Transverse colon (tissue), 4 donors: ENCODE measurements at regions not wholly inside any gene's neighbourhood (a gene's known extent, or its start where the extent isn't known, plus 50 kb on each side); places are given as distances from the start of the nearest gene placed in this dataset.

Source experiments
- CTCF ChIP-seq, 5 experiments: fragments of 200-600 bp in 3 of 5; fragments of 450-650 bp in 2 of 5; sonication (generic) in 3 of 5; IDR thresholded peaks; 1 replicate in 2 of 5; 2 replicates in 3 of 5; pipeline ENCODE4 v1.5.1; 2016 to 2017; ENCODE audit warnings: antibody characterized with exemption in 5 of 5, inconsistent platforms in 3 of 5, mild to moderate bottlenecking in 2 of 5, moderate library complexity in 1 of 5
- POLR2A ChIP-seq: fragments of 450-650 bp; IDR thresholded peaks from one replicate; pipeline ENCODE4 v1.6.1; 2016; ENCODE audit warnings: antibody characterized with exemption, mild to moderate bottlenecking, moderate library complexity
- POLR2AphosphoS5 ChIP-seq, 3 donors: sonication (generic); formaldehyde crosslinking; IDR thresholded peaks; one replicate each; pipeline ENCODE4 v1.6.1; 2016; ENCODE audit warnings: antibody characterized with exemption in 3 of 3

GRCh38 chr3:189529468-189529867, 101.7 kb upstream of the TP63 start:
- TF ChIP-seq CTCF (IDR thresholded peaks at IDR 0.05) = no peak
- TF ChIP-seq POLR2A = no peak
- TF ChIP-seq POLR2AphosphoS5 (IDR thresholded peaks at IDR 0.05) = no peak
